ENCODE measurements at regions not wholly inside any gene's neighbourhood (a gene's known extent, or its start where the extent isn't known, plus 50 kb on each side); places are given as distances from the start of the nearest gene placed in this dataset.

GRCh38 chr4:187354740-187355139 lies 631.1 kb upstream of the FAT1 start:
- no peak for TF ChIP-seq CTCF (IDR thresholded peaks at IDR 0.05)
- TF ChIP-seq POLR2AphosphoS5 (IDR thresholded peaks at IDR 0.05; ENCODE audit: insufficient read depth in 1 of 2, low read depth in 1 of 2): no peak
